Gastroesophageal sphincter (tissue), 4 donors: ENCODE measurements at regions not wholly inside any gene's neighbourhood (a gene's known extent, or its start where the extent isn't known, plus 50 kb on each side); places are given as distances from the start of the nearest gene placed in this dataset.

ENCODE experiments used
- ATAC-seq: fragments of 150-250 bp; one replicate; pipeline ENCODE4 v1.9.1; 2016; ENCODE audit warnings: mild to moderate bottlenecking, moderate library complexity
- H3K27ac ChIP-seq, 4 donors: fragments of 200-600 bp; sonication (generic) in 3 of 4; 1 replicate in 3 of 4; 2 replicates in 1 of 4; pipeline ENCODE4 v1.5.1; 2016 to 2019
- H3K27me3 ChIP-seq: fragments of 200-600 bp; sonication (generic); one replicate; pipeline ENCODE4 v1.5.1; 2019
- H3K36me3 ChIP-seq, 2 donors: fragments of 200-600 bp; sonication (generic); one replicate each; pipeline ENCODE4 v1.5.1; 2019; ENCODE audit warnings: control low read depth in 1 of 2
- H3K4me1 ChIP-seq, 3 donors: fragments of 200-600 bp; sonication (generic); 1 replicate in 2 of 3; 2 replicates in 1 of 3; pipeline ENCODE4 v1.5.1; 2016 to 2019; ENCODE audit warnings: control low read depth in 2 of 3
- H3K4me3 ChIP-seq, 2 donors: fragments of 200-600 bp; sonication (generic); one replicate each; pipeline ENCODE4 v1.5.1; 2019; ENCODE audit warnings: mild to moderate bottlenecking in 1 of 2, moderate library complexity in 1 of 2
- H3K9me3 ChIP-seq, 3 donors: fragments of 200-600 bp; sonication (generic); one replicate each; pipeline ENCODE4 v1.5.1; 2017 to 2019; ENCODE audit warnings: control low read depth in 2 of 3
- EP300 ChIP-seq: sonication (generic); formaldehyde crosslinking; IDR thresholded peaks from one replicate; pipeline ENCODE4 v1.6.1; 2017; ENCODE audit warnings: antibody characterized with exemption, mild to moderate bottlenecking
- POLR2A ChIP-seq, 2 donors: fragments of 450-650 bp; IDR thresholded peaks; one replicate each; pipeline ENCODE4 v1.6.1; 2017; ENCODE audit warnings: antibody characterized with exemption in 2 of 2, mild to moderate bottlenecking in 2 of 2, moderate library complexity in 1 of 2
- POLR2AphosphoS5 ChIP-seq: sonication (generic); formaldehyde crosslinking; IDR thresholded peaks from one replicate; pipeline ENCODE4 v1.6.1; 2017; ENCODE audit warnings: antibody characterized with exemption
- WGBS, 2 donors: methylation state at CpG; one replicate each; pipeline ENCODE4 v1.1.5; 2018; ENCODE audit warnings: low coverage in 1 of 2; 5-methylcytosine and 5-hydroxymethylcytosine counted together
- TF ChIP-seq, protein P1 (sequence below), 4 experiments: fragments of 200-600 bp in 2 of 4; fragments of 450-650 bp in 2 of 4; sonication (generic) in 1 of 4; IDR thresholded peaks; one replicate each; pipeline ENCODE4 v1.5.1; 2017 to 2019; ENCODE audit warnings: antibody characterized with exemption in 4 of 4, mild to moderate bottlenecking in 2 of 4, moderate library complexity in 2 of 4

DNA sequence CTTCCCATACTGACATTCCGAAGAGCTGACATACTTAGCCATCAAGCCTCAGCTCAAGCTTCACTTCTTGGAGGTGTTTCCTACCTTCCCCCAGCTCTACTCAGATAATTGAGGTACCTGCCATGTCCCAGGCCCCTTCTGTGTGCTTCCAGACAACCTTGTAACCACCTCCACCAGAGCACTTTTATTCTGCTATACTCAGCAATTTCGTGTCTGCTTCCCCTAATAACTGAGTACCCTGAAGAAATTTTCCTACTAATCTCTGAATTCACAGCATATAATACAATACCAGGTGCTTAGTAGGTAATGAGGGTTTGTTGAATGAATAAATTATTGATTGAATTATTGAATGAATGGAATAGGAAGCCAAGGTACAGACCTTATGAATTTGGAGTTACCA is 605.5 kb downstream of the MID1IP1 start:
- no peak for ATAC-seq
- Histone ChIP-seq H3K9me3 (no peaks in the 10 kb centered on the region), H3K27ac (no peak overlapping the region), H3K4me3 (no peak overlapping the region), H3K27me3 (no peaks in the 10 kb centered on the region), H3K4me1 (no peaks in the 10 kb centered on the region), H3K36me3 (no peaks in the 10 kb centered on the region)
- TF ChIP-seq POLR2A (IDR thresholded peaks at IDR 0.05) = no peak
- no peak for TF ChIP-seq EP300
- TF ChIP-seq, protein P1, sequence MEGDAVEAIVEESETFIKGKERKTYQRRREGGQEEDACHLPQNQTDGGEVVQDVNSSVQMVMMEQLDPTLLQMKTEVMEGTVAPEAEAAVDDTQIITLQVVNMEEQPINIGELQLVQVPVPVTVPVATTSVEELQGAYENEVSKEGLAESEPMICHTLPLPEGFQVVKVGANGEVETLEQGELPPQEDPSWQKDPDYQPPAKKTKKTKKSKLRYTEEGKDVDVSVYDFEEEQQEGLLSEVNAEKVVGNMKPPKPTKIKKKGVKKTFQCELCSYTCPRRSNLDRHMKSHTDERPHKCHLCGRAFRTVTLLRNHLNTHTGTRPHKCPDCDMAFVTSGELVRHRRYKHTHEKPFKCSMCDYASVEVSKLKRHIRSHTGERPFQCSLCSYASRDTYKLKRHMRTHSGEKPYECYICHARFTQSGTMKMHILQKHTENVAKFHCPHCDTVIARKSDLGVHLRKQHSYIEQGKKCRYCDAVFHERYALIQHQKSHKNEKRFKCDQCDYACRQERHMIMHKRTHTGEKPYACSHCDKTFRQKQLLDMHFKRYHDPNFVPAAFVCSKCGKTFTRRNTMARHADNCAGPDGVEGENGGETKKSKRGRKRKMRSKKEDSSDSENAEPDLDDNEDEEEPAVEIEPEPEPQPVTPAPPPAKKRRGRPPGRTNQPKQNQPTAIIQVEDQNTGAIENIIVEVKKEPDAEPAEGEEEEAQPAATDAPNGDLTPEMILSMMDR (IDR thresholded peaks at IDR 0.05) = no peak
- no peak for TF ChIP-seq POLR2AphosphoS5
- WGBS, 2 donors = 83 to 100% methylated on average over 1 to 2 of the region's 2 CpGs

DNA sequence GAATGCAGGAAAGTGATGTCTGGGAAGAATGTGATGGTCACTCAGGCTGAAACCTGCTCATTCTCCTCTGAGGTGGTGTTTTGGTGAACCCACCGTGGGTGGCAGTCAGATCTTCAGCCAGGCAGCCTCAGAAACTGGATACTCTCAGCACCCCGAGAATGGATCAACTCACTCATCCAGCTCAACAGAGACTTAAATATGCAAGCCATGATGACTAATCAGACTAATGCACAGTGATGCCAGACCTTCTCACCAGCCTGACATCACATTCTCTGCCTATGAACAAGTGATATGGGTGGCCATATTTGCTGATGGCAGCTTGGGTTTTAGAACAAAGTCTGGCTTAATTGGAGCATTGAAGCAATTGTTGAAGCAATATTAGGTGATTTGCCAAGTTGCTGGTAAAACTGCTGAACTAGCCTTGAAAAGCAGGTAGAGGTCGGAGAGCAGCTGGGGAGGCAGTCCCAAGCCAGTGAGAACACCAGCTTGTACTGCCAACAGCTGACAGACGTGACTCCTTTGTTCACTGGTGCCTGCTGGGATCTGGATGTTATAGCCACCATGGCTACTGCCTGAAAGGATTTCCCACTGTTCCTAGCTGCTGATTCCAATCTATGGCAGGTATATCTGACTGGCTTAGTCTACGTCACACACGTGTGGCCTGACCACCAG is 608.1 kb downstream of the MID1IP1 start:
- H3K27ac ChIP-seq = no peak overlapping the region
- TF ChIP-seq EP300 (no peak), POLR2A (IDR thresholded peaks at IDR 0.05) (no peak), POLR2AphosphoS5 (no peak)
- TF ChIP-seq, protein P1 (IDR thresholded peaks at IDR 0.05) = no peak
- H3K36me3 ChIP-seq = no peaks in the 10 kb centered on the region
- no peaks in the 10 kb centered on the region for H3K27me3 ChIP-seq
- H3K4me1 ChIP-seq = no peaks in the 10 kb centered on the region
- ATAC-seq = no peak
- 83 to 100% methylated on average over 2 of the region's 6 CpGs for WGBS, 2 donors
- H3K9me3 ChIP-seq = no peaks in the 10 kb centered on the region
- no peak overlapping the region for H3K4me3 ChIP-seq

DNA sequence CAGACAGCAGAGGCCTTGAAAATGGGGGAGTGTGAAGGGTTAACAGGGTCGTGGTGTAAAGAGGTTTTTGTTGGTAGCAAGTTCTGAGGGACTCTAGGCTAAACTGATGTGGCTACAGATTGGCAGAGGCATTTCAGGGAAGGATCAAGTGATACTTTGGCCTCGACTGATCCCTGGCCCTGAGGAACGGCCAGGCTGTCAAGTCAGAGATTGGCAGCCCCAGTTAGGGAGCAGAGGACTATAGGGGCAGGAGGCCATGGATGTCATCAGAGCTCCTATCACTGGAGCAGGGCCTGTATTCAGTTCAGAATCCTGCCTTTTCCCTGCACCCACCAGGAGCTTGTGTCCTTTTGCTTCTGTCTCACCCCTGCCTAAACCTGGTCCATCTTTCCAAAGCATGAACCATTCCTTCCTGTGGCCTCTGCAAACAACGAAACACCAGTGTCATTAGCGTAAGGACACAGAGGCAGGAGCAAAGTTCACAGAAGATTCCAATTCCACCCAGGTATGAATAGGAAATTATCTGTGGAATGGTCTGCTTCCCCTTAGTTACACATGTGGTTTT is 613.1 kb downstream of the MID1IP1 start:
- no peaks in the 10 kb centered on the region for H3K4me1 ChIP-seq

DNA sequence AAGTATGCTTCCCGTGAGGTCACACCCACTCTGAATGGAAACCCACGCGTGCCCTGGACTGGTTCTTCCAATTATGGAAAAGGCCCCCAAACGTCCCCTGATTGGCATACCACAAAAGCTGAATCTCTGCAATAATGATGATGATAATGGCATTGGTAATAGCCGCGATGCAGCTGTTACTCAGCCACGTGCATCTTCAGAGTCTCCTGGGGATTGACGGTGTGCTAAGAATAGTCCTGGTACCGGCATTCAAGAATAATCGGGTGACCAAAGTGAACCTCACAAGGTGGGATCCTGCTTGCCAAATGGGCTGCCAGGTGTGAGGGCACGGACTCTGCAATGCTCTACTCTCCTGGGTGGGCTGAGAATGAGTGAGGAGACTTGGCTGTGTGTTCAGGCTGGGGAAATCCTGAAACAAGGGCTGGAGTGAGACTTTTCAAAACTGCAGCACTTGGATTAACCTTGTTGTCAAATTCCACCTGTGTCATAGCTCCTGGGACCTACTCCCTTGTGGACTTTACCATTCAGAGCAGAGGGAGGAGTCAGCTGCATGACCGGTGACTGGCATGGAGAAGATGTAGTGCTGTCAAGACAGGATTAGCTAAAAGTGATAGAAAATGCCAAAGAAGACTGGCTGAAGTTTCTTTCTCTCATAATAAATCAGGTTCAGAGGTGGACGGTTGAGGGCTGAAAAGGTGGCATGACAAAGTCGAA is 615.4 kb downstream of the MID1IP1 start:
- no peak for TF ChIP-seq POLR2AphosphoS5
- TF ChIP-seq, protein P1 (IDR thresholded peaks at IDR 0.05) = no peak
- TF ChIP-seq EP300 = no peak
- TF ChIP-seq POLR2A (IDR thresholded peaks at IDR 0.05) = no peak
- H3K4me1 ChIP-seq = no peaks in the 10 kb centered on the region
- no peak overlapping the region for H3K27ac ChIP-seq
- no peaks in the 10 kb centered on the region for H3K27me3 ChIP-seq
- no peaks in the 10 kb centered on the region for H3K36me3 ChIP-seq
- no peak for ATAC-seq
- 72% methylated on average over 4 of the region's 14 CpGs; no CpG with 5 or more reads in 1 of the 2 donors for WGBS, 2 donors
- no peak overlapping the region for H3K4me3 ChIP-seq
- no peaks in the 10 kb centered on the region for H3K9me3 ChIP-seq

More for the DNA sequence above, 613.1 kb downstream of the MID1IP1 start:
- no peak for ATAC-seq
- no peak overlapping the region for H3K4me3 ChIP-seq
- H3K27ac ChIP-seq = no peak overlapping the region
- no peaks in the 10 kb centered on the region for H3K36me3 ChIP-seq
- no peaks in the 10 kb centered on the region for H3K9me3 ChIP-seq
- 69 to 100% methylated on average over 2 to 4 of the region's 5 CpGs for WGBS, 2 donors
- TF ChIP-seq, protein P1 (IDR thresholded peaks at IDR 0.05) = no peak
- TF ChIP-seq POLR2AphosphoS5 = no peak
- no peak for TF ChIP-seq POLR2A (IDR thresholded peaks at IDR 0.05)
- no peak for TF ChIP-seq EP300
- no peaks in the 10 kb centered on the region for H3K27me3 ChIP-seq
